ENCODE measurements at regions not wholly inside any gene's neighbourhood (a gene's known extent, or its start where the extent isn't known, plus 50 kb on each side); places are given as distances from the start of the nearest gene placed in this dataset.

- DNase-seq (ENCODE audit: low read depth), result no peak
Measured at GRCh38 chr4:123455360-123455759, 58.8 kb downstream of the SPRY1 start.

- DNase-seq (ENCODE audit: low read depth), result no peak
Measured at GRCh38 chr4:123462007-123462406, 65.4 kb downstream of the SPRY1 start.

- no peak for DNase-seq (ENCODE audit: low read depth)
Measured at GRCh38 chr4:123463869-123464268, 67.3 kb downstream of the SPRY1 start.

- no peak for DNase-seq (ENCODE audit: low read depth)
Measured at GRCh38 chr4:123465416-123465815, 68.8 kb downstream of the SPRY1 start.

- DNase-seq (ENCODE audit: low read depth), result no peak
Measured at GRCh38 chr4:123466080-123466785, 69.6 kb downstream of the SPRY1 start.

GRCh38 chr4:123468479-123469031 is 72.0 kb downstream of the SPRY1 start:
- no peak for DNase-seq (ENCODE audit: low read depth)

- no peak for DNase-seq (ENCODE audit: low read depth)
Measured at GRCh38 chr4:123469245-123469644, 72.7 kb downstream of the SPRY1 start.

- no peak for DNase-seq (ENCODE audit: low read depth)
Measured at GRCh38 chr4:123469696-123470095, 73.1 kb downstream of the SPRY1 start.

- no peak for DNase-seq (ENCODE audit: low read depth)
Measured at GRCh38 chr4:123470640-123471039, 74.0 kb downstream of the SPRY1 start.

- DNase-seq (ENCODE audit: low read depth), result no peak
Measured at GRCh38 chr4:123471655-123472369, 75.2 kb downstream of the SPRY1 start.

- DNase-seq (ENCODE audit: low read depth), result no peak
Measured at GRCh38 chr4:123474817-123475216, 78.2 kb downstream of the SPRY1 start.

- no peak for DNase-seq (ENCODE audit: low read depth)
Measured at GRCh38 chr4:123476089-123476488, 79.5 kb downstream of the SPRY1 start.

- DNase-seq (ENCODE audit: low read depth), result no peak
Measured at GRCh38 chr4:123477711-123478209, 81.2 kb downstream of the SPRY1 start.

- no peak for DNase-seq (ENCODE audit: low read depth)
Measured at GRCh38 chr4:123478859-123479345, 82.3 kb downstream of the SPRY1 start.

- no peak for DNase-seq (ENCODE audit: low read depth)
Measured at GRCh38 chr4:123479944-123480343, 83.3 kb downstream of the SPRY1 start.

- DNase-seq (ENCODE audit: low read depth), result no peak
Measured at GRCh38 chr4:123480706-123481418, 84.3 kb downstream of the SPRY1 start.

- DNase-seq (ENCODE audit: low read depth), result no peak
Measured at GRCh38 chr4:123481717-123482116, 85.1 kb downstream of the SPRY1 start.

GRCh38 chr4:123484291-123484926 is 87.8 kb downstream of the SPRY1 start:
- no peak for DNase-seq (ENCODE audit: low read depth)

- DNase-seq (ENCODE audit: low read depth), result no peak
Measured at GRCh38 chr4:123485601-123486000, 89.0 kb downstream of the SPRY1 start.

- DNase-seq (ENCODE audit: low read depth), result no peak
Measured at GRCh38 chr4:123488916-123489315, 92.3 kb downstream of the SPRY1 start.

GRCh38 chr4:123495530-123495929 is 98.9 kb downstream of the SPRY1 start:
- DNase-seq (ENCODE audit: low read depth), result no peak

GRCh38 chr4:123496421-123496820 is 99.8 kb downstream of the SPRY1 start:
- no peak for DNase-seq (ENCODE audit: low read depth)

Measured in activated T-helper 1 cell treated with Interleukin-2 at 50 U/mL for 16 hours (primary cell).